GM23338 (cell line): ENCODE measurements at regions not wholly inside any gene's neighbourhood (a gene's known extent, or its start where the extent isn't known, plus 50 kb on each side); places are given as distances from the start of the nearest gene placed in this dataset.

ENCODE experiments used
- EZH2phosphoT487 ChIP-seq: fragments of 200-600 bp; sonication (generic); IDR thresholded peaks from one replicate; pipeline ENCODE4 v1.8.1; 2018; ENCODE audit warnings: antibody characterized with exemption; ENCODE audit not compliant: unreplicated experiment
- JUNB ChIP-seq: IDR thresholded peaks from one replicate; pipeline ENCODE4 v1.6.1; 2016; ENCODE audit warnings: antibody characterized with exemption; ENCODE audit not compliant: unreplicated experiment
- NANOG ChIP-seq: IDR thresholded peaks from 2 replicates; pipeline ENCODE4 v1.6.1; 2016; ENCODE audit warnings: antibody characterized with exemption, borderline replicate concordance
- TF ChIP-seq, protein P1 (sequence below), 2 experiments: fragments of 200-600 bp in 1 of 2; sonication (generic) in 1 of 2; conservative IDR thresholded peaks; 2 replicates each; pipeline versions ENCODE4 v1.5.1 to v1.6.1; 2016 to 2017; ENCODE audit warnings: antibody characterized with exemption in 2 of 2, low read depth in 2 of 2, mild to moderate bottlenecking in 2 of 2, moderate library complexity in 1 of 2
- TF ChIP-seq, protein P2 (sequence below): IDR thresholded peaks from one replicate; pipeline ENCODE4 v1.6.1; 2018; ENCODE audit warnings: antibody characterized with exemption; ENCODE audit not compliant: unreplicated experiment

DNA sequence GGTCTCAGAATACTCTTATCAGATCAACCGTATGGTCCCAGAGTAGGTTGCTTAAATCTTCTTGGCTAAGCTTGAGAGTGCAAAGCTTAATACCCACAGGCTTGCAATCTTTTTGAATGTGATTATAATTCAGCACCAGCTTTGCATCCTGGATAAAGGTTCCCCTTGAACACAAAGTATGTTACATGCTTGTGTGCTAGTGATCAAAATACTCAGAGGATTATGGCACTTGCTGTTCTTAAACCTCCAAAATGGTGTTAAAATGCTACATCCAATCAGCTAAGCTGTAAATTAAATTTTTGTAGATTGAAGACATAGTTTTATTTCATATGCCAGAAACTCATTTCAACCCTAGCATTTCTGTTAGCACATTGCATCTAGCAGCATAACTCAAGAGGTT, 812.2 kb upstream of the TENM3 start:
- TF ChIP-seq NANOG (no peak), EZH2phosphoT487 (no peak), JUNB (no peak)
- TF ChIP-seq, protein P1, sequence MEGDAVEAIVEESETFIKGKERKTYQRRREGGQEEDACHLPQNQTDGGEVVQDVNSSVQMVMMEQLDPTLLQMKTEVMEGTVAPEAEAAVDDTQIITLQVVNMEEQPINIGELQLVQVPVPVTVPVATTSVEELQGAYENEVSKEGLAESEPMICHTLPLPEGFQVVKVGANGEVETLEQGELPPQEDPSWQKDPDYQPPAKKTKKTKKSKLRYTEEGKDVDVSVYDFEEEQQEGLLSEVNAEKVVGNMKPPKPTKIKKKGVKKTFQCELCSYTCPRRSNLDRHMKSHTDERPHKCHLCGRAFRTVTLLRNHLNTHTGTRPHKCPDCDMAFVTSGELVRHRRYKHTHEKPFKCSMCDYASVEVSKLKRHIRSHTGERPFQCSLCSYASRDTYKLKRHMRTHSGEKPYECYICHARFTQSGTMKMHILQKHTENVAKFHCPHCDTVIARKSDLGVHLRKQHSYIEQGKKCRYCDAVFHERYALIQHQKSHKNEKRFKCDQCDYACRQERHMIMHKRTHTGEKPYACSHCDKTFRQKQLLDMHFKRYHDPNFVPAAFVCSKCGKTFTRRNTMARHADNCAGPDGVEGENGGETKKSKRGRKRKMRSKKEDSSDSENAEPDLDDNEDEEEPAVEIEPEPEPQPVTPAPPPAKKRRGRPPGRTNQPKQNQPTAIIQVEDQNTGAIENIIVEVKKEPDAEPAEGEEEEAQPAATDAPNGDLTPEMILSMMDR (conservative IDR thresholded peaks at IDR 0.05; ENCODE audit: low read depth in 2 of 2): no peak
- TF ChIP-seq, protein P2, sequence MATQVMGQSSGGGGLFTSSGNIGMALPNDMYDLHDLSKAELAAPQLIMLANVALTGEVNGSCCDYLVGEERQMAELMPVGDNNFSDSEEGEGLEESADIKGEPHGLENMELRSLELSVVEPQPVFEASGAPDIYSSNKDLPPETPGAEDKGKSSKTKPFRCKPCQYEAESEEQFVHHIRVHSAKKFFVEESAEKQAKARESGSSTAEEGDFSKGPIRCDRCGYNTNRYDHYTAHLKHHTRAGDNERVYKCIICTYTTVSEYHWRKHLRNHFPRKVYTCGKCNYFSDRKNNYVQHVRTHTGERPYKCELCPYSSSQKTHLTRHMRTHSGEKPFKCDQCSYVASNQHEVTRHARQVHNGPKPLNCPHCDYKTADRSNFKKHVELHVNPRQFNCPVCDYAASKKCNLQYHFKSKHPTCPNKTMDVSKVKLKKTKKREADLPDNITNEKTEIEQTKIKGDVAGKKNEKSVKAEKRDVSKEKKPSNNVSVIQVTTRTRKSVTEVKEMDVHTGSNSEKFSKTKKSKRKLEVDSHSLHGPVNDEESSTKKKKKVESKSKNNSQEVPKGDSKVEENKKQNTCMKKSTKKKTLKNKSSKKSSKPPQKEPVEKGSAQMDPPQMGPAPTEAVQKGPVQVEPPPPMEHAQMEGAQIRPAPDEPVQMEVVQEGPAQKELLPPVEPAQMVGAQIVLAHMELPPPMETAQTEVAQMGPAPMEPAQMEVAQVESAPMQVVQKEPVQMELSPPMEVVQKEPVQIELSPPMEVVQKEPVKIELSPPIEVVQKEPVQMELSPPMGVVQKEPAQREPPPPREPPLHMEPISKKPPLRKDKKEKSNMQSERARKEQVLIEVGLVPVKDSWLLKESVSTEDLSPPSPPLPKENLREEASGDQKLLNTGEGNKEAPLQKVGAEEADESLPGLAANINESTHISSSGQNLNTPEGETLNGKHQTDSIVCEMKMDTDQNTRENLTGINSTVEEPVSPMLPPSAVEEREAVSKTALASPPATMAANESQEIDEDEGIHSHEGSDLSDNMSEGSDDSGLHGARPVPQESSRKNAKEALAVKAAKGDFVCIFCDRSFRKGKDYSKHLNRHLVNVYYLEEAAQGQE: no peak
